GM13977 (cell line): ENCODE measurements at regions not wholly inside any gene's neighbourhood (a gene's known extent, or its start where the extent isn't known, plus 50 kb on each side); places are given as distances from the start of the nearest gene placed in this dataset.

Source experiments
- DNase-seq: peaks from one replicate; pipeline ENCODE4 v3.0.0; 2012; ENCODE audit warnings: low spot score
- CTCF ChIP-seq: IDR thresholded peaks from 2 replicates; pipeline ENCODE4 v1.5.1; 2012; ENCODE audit warnings: mild to moderate bottlenecking, control low read depth; ENCODE audit not compliant: insufficient read depth; ENCODE audit errors: extremely low read depth, missing control alignments
- in situ Hi-C: fragments of 300-500 bp; cut with MboI; formaldehyde crosslinking; loops from one replicate; pipeline ENCODE4 v1.12.0; 2022; ENCODE audit warnings: low sequenced_read_pairs, low pct_unique_long_range_greater_than_20kb, mixed read lengths, inconsistent platforms; ENCODE audit not compliant: unreplicated experiment

GRCh38 chr3:43222590-43222989, 63.8 kb upstream of the SNRK start:
- DNase-seq = no peak
- in situ Hi-C loops = no loop called here
- TF ChIP-seq CTCF = no peak

- in situ Hi-C loops = no loop called here
- no peak for DNase-seq
- no peak for TF ChIP-seq CTCF
Measured at GRCh38 chr3:43221076-43221475, 65.3 kb upstream of the SNRK start.

GRCh38 chr3:43219616-43220015, 66.7 kb upstream of the SNRK start:
- in situ Hi-C loops = no loop called here
- no peak for TF ChIP-seq CTCF
- DNase-seq = no peak

GRCh38 chr3:43218921-43219320, 67.4 kb upstream of the SNRK start:
- in situ Hi-C loops = no loop called here
- no peak for TF ChIP-seq CTCF
- no peak for DNase-seq

- TF ChIP-seq CTCF = no peak
- DNase-seq = no peak
- in situ Hi-C loops = no loop called here
Measured at GRCh38 chr3:43218156-43218555, 68.2 kb upstream of the SNRK start.

- TF ChIP-seq CTCF = no peak
- in situ Hi-C loops = no loop called here
- no peak for DNase-seq
Measured at GRCh38 chr3:43217633-43218032, 68.7 kb upstream of the SNRK start.

GRCh38 chr3:43217206-43217605, 69.1 kb upstream of the SNRK start:
- in situ Hi-C loops = no loop called here
- TF ChIP-seq CTCF = no peak
- no peak for DNase-seq
